CD8-positive, alpha-beta memory T cell (primary cell): ENCODE measurements at regions not wholly inside any gene's neighbourhood (a gene's known extent, or its start where the extent isn't known, plus 50 kb on each side); places are given as distances from the start of the nearest gene placed in this dataset.

Experiments
- CTCF ChIA-PET: fragments of 350-600 bp; sonication (Branson Sonifier 250); formaldehyde crosslinking; loops from one replicate; lab custom pipeline; 2021; ENCODE audit warnings: antibody characterized with exemption; lab: Charles Lee
- POLR2A ChIA-PET: fragments of 350-600 bp; sonication (Branson Sonifier 250); formaldehyde crosslinking; loops from one replicate; lab custom pipeline; 2021; ENCODE audit warnings: antibody characterized with exemption; lab: Charles Lee
- DNase-seq, 5 donors: peaks; one replicate each; pipeline versions ENCODE4 v3.0.0 to v3.0.0-alpha.2; 2020 to 2022; ENCODE audit warnings: mixed read lengths in 1 of 5
- H3K27ac ChIP-seq: one replicate; pipeline ENCODE4 v1.7.0; 2013; ENCODE audit warnings: low read depth, mild to moderate bottlenecking, low read length, moderate library complexity
- H3K27me3 ChIP-seq: 2 replicates; pipeline ENCODE4 v1.7.0; 2013; ENCODE audit warnings: low read length, mild to moderate bottlenecking; ENCODE audit not compliant: insufficient read depth, poor library complexity, severe bottlenecking
- H3K36me3 ChIP-seq: 2 replicates; pipeline ENCODE4 v1.7.0; 2013; ENCODE audit warnings: mild to moderate bottlenecking, low read length, moderate library complexity; ENCODE audit not compliant: insufficient read depth
- H3K4me1 ChIP-seq: 2 replicates; pipeline ENCODE4 v1.7.0; 2013; ENCODE audit warnings: mild to moderate bottlenecking, low read length, moderate library complexity; ENCODE audit not compliant: insufficient read depth
- H3K4me3 ChIP-seq: 2 replicates; pipeline ENCODE4 v1.7.0; 2013; ENCODE audit warnings: mild to moderate bottlenecking, low read length
- H3K9me3 ChIP-seq: 2 replicates; pipeline ENCODE4 v1.7.0; 2013; ENCODE audit warnings: mild to moderate bottlenecking, low read length
- H3K27ac Mint-ChIP-seq, 8 donors: one replicate each; pipeline ENCODE4 v1.8.0; 2020 to 2021; ENCODE audit warnings: mixed read lengths in 8 of 8, mild to moderate bottlenecking in 6 of 8, inconsistent platforms in 3 of 8, moderate library complexity in 3 of 8
- H3K27me3 Mint-ChIP-seq, 2 donors: one replicate each; pipeline ENCODE4 v1.8.0; 2020 to 2021; ENCODE audit warnings: mixed read lengths in 2 of 2, mild to moderate bottlenecking in 1 of 2, moderate library complexity in 1 of 2
- H3K36me3 Mint-ChIP-seq, 3 donors: one replicate each; pipeline ENCODE4 v1.8.0; 2020 to 2021; ENCODE audit warnings: mixed read lengths in 3 of 3, inconsistent platforms in 1 of 3, mild to moderate bottlenecking in 1 of 3
- H3K4me1 Mint-ChIP-seq, 3 donors: one replicate each; pipeline ENCODE4 v1.8.0; 2020 to 2021; ENCODE audit warnings: mixed read lengths in 3 of 3, inconsistent platforms in 1 of 3, mild to moderate bottlenecking in 1 of 3
- H3K4me3 Mint-ChIP-seq, 7 donors: one replicate each; pipeline ENCODE4 v1.8.0; 2020 to 2021; ENCODE audit warnings: mixed read lengths in 7 of 7, mild to moderate bottlenecking in 6 of 7, moderate library complexity in 4 of 7, inconsistent platforms in 2 of 7
- H3K9me3 Mint-ChIP-seq, 5 donors: one replicate each; pipeline ENCODE4 v1.8.0; 2020 to 2022; ENCODE audit warnings: mixed read lengths in 5 of 5, mild to moderate bottlenecking in 3 of 5, moderate library complexity in 2 of 5, inconsistent platforms in 1 of 5

DNA sequence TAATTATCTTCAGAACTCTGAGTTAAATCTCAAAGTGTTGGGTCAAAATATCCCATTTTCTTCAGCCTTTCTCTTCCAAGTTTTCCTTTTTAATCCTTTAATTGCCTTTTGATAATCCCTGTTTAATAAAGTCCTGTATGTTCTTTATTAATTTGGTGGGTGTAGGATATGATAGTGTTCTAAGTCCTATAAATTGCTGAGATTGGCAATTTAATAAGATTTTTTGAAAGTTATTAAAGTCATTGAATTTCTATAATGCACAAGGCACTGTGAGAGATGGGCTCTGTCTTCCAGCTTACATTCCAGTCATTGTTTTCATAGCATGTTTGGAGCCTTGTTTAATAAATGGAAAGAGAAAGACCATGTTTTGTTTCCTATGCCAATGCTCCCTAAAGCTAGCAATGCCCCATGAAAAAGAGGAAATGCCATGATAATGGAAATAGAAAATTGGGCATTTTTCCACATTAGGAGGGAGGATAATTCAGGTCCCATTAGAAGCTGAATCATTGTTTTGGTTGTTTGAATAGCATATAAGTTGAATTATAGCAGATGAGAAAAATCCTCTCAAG, 404.8 kb downstream of the CD109 start:
- no peak for DNase-seq
- H3K27ac ChIP-seq: no peak overlapping the region
- H3K9me3 Mint-ChIP-seq: peaks cover 0 to 8% (median 0%) of the 10 kb centered on the region in 5 donors
- ChIA-PET CTCF (interaction anchor here (1.5 kb wide), 1 partner anchor 10 kb away, joined by 3 read pairs; no protein-coding TSS in a partner anchor), POLR2A (no interaction called here)
- no peak overlapping the region for H3K27ac Mint-ChIP-seq
- H3K9me3 ChIP-seq: no peaks in the 10 kb centered on the region
- no peaks in the 10 kb centered on the region for H3K4me1 Mint-ChIP-seq
- H3K4me3 Mint-ChIP-seq: no peak overlapping the region
- no peaks in the 10 kb centered on the region for H3K4me1 ChIP-seq
- no peak overlapping the region for H3K4me3 ChIP-seq
- no peaks in the 10 kb centered on the region for H3K36me3 ChIP-seq
- H3K27me3 Mint-ChIP-seq: no peaks in the 10 kb centered on the region
- no peaks in the 10 kb centered on the region for H3K36me3 Mint-ChIP-seq
- no peaks in the 10 kb centered on the region for H3K27me3 ChIP-seq

DNA sequence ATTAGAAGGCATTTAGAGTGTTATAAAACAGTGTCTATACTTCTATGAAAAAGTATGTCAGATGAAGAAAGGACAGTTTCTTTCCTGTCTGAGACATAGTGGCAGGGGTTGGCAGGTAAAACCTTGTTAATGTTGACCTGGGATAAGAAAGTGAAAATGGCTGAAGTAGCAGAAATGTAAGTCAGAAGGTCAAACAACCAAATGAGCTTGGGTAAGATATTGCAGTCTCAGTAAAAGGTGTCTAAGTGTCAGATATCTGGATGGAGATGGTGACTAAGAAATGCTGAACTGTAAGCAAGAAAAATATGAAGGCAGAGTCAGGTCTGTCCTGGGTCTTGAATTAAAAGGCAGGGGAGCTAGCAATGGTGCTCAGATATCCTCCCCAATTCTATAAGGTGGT, 400.3 kb downstream of the CD109 start:
- Mint-ChIP-seq H3K27me3 (no peaks in the 10 kb centered on the region), H3K4me3 (no peak overlapping the region), H3K27ac (no peak overlapping the region), H3K4me1 (no peaks in the 10 kb centered on the region), H3K36me3 (no peaks in the 10 kb centered on the region), H3K9me3 (peaks cover 0 to 3% (median 0%) of the 10 kb centered on the region in 5 donors)
- no peaks in the 10 kb centered on the region for H3K9me3 ChIP-seq
- no peaks in the 10 kb centered on the region for H3K27me3 ChIP-seq
- POLR2A ChIA-PET: no interaction called here
- H3K4me1 ChIP-seq: no peaks in the 10 kb centered on the region
- H3K27ac ChIP-seq: no peak overlapping the region
- no peak for DNase-seq
- CTCF ChIA-PET: no interaction called here
- H3K4me3 ChIP-seq: no peak overlapping the region
- H3K36me3 ChIP-seq: no peaks in the 10 kb centered on the region

DNA sequence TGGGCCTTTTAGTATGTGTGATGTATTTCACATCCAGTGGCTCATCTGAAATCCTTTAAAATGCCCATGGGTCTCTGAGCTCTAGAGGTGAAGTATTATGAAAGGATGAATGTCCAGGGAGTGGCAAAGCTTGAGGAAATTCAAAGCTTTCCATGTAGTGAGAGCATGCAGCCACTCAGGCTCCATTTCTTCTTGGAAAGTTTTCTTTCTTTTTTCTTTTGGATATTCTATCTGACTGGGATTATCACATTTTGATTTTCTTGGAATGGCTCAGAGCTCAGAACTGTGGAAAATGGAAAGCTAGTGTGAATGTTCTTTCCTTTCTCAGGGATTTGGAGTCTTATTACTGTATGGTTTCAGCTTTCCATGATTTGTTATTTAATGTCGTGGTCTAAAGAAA, 397.4 kb downstream of the CD109 start:
- no peak overlapping the region for H3K27ac ChIP-seq
- CTCF ChIA-PET: no interaction called here
- H3K27me3 ChIP-seq: no peaks in the 10 kb centered on the region
- no peaks in the 10 kb centered on the region for H3K27me3 Mint-ChIP-seq
- no peak overlapping the region for H3K4me3 ChIP-seq
- no peaks in the 10 kb centered on the region for H3K4me1 ChIP-seq
- POLR2A ChIA-PET: no interaction called here
- DNase-seq: no peak
- H3K27ac Mint-ChIP-seq: no peak overlapping the region
- no peaks in the 10 kb centered on the region for H3K36me3 ChIP-seq
- no peaks in the 10 kb centered on the region for H3K36me3 Mint-ChIP-seq
- no peaks in the 10 kb centered on the region for H3K9me3 ChIP-seq
- H3K4me3 Mint-ChIP-seq: no peak overlapping the region
- no peaks in the 10 kb centered on the region for H3K4me1 Mint-ChIP-seq
- H3K9me3 Mint-ChIP-seq: no peaks in the 10 kb centered on the region

- no peaks in the 10 kb centered on the region for H3K9me3 Mint-ChIP-seq
- Histone ChIP-seq H3K9me3 (no peaks in the 10 kb centered on the region), H3K4me1 (no peaks in the 10 kb centered on the region), H3K27ac (no peak overlapping the region), H3K36me3 (no peaks in the 10 kb centered on the region), H3K27me3 (no peaks in the 10 kb centered on the region), H3K4me3 (no peak overlapping the region)
- ChIA-PET CTCF (interaction anchor here (1.4 kb wide), 1 partner anchor 18 kb away, joined by 3 read pairs; no protein-coding TSS in a partner anchor), POLR2A (no interaction called here)
- no peak overlapping the region for H3K4me3 Mint-ChIP-seq
- H3K27ac Mint-ChIP-seq: no peak overlapping the region
- no peaks in the 10 kb centered on the region for H3K4me1 Mint-ChIP-seq
- no peaks in the 10 kb centered on the region for H3K27me3 Mint-ChIP-seq
- no peak for DNase-seq
- H3K36me3 Mint-ChIP-seq: no peaks in the 10 kb centered on the region
Observed at GRCh38 chr6:74091794-74092157, 395.8 kb downstream of the CD109 start.

- Mint-ChIP-seq H3K9me3 (peaks cover 0 to 3% (median 0%) of the 10 kb centered on the region in 5 donors), H3K27me3 (no peaks in the 10 kb centered on the region), H3K4me1 (no peaks in the 10 kb centered on the region), H3K4me3 (no peak overlapping the region), H3K36me3 (no peaks in the 10 kb centered on the region), H3K27ac (no peak overlapping the region)
- Histone ChIP-seq H3K4me1 (no peaks in the 10 kb centered on the region), H3K27ac (no peak overlapping the region), H3K27me3 (no peaks in the 10 kb centered on the region), H3K36me3 (no peaks in the 10 kb centered on the region), H3K9me3 (no peaks in the 10 kb centered on the region), H3K4me3 (no peak overlapping the region)
- CTCF ChIA-PET: interaction anchor here (0.9 to 1.4 kb wide), 2 partner anchors 10 to 19 kb away, joined by 3 read pairs; no protein-coding TSS in a partner anchor
- DNase-seq: no peak
- POLR2A ChIA-PET: no interaction called here
Observed at GRCh38 chr6:74091136-74091793, 395.3 kb downstream of the CD109 start.

GRCh38 chr6:74087899-74088298, 391.9 kb downstream of the CD109 start:
- Histone ChIP-seq H3K9me3 (no peaks in the 10 kb centered on the region), H3K4me3 (no peak overlapping the region), H3K27me3 (no peaks in the 10 kb centered on the region), H3K4me1 (no peaks in the 10 kb centered on the region), H3K36me3 (no peaks in the 10 kb centered on the region), H3K27ac (no peak overlapping the region)
- H3K4me1 Mint-ChIP-seq: no peaks in the 10 kb centered on the region
- POLR2A ChIA-PET: no interaction called here
- no peaks in the 10 kb centered on the region for H3K36me3 Mint-ChIP-seq
- CTCF ChIA-PET: no interaction called here
- no peak overlapping the region for H3K4me3 Mint-ChIP-seq
- no peak for DNase-seq
- H3K9me3 Mint-ChIP-seq: peaks cover 0 to 3% (median 0%) of the 10 kb centered on the region in 5 donors
- no peak overlapping the region for H3K27ac Mint-ChIP-seq
- H3K27me3 Mint-ChIP-seq: no peaks in the 10 kb centered on the region

DNA sequence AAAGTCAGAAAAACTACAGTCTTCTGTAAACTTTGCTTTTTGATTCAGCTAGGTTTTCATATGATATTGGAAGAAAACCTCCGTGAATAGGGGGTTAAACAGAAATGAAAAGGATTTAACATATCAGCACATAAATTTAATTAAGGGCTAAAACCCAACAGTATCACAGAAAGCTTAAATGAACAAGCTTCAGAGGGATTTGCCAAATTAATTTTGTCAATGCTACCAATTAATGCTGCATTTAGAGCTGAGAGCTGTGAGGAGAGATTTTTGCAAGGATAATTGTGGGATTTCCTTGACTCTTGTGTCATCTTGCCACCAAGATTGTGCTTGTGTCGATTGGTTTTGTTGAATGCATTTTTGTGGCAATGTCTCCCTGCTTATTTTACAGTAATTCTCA, 379.9 kb downstream of the CD109 start:
- Histone ChIP-seq H3K9me3 (no peaks in the 10 kb centered on the region), H3K27ac (no peak overlapping the region), H3K36me3 (no peaks in the 10 kb centered on the region), H3K4me1 (no peaks in the 10 kb centered on the region), H3K4me3 (no peak overlapping the region), H3K27me3 (no peaks in the 10 kb centered on the region)
- no peak for DNase-seq
- Mint-ChIP-seq H3K27me3 (no peaks in the 10 kb centered on the region), H3K9me3 (peaks cover 0 to under 1% (median 0%) of the 10 kb centered on the region in 5 donors), H3K4me1 (no peaks in the 10 kb centered on the region), H3K27ac (no peak overlapping the region), H3K4me3 (no peak overlapping the region), H3K36me3 (no peaks in the 10 kb centered on the region)
- CTCF ChIA-PET: no interaction called here
- POLR2A ChIA-PET: no interaction called here

- CTCF ChIA-PET: no interaction called here
- H3K9me3 Mint-ChIP-seq: no peaks in the 10 kb centered on the region
- H3K27me3 Mint-ChIP-seq: no peaks in the 10 kb centered on the region
Observed at GRCh38 chr6:74075323-74075722, 379.3 kb downstream of the CD109 start.

More at GRCh38 chr6:74075323-74075722, 379.3 kb downstream of the CD109 start:
- Mint-ChIP-seq H3K4me1 (no peaks in the 10 kb centered on the region), H3K36me3 (no peaks in the 10 kb centered on the region), H3K4me3 (no peak overlapping the region), H3K27ac (peak overlapping the region in 1 of 8 donors; percentile 78)
- H3K36me3 ChIP-seq: no peaks in the 10 kb centered on the region
- H3K9me3 ChIP-seq: no peaks in the 10 kb centered on the region
- no peaks in the 10 kb centered on the region for H3K4me1 ChIP-seq
- H3K4me3 ChIP-seq: no peak overlapping the region
- H3K27me3 ChIP-seq: no peaks in the 10 kb centered on the region
- no peak overlapping the region for H3K27ac ChIP-seq
- no peak for DNase-seq
- POLR2A ChIA-PET: no interaction called here
